ENCODE measurements at regions not wholly inside any gene's neighbourhood (a gene's known extent, or its start where the extent isn't known, plus 50 kb on each side); places are given as distances from the start of the nearest gene placed in this dataset.
"Not testable (repeated sequence)": the region's sequence is repeated elsewhere in the genome, so short reads cannot be mapped to it uniquely, and the experiment has no call there.

DNA sequence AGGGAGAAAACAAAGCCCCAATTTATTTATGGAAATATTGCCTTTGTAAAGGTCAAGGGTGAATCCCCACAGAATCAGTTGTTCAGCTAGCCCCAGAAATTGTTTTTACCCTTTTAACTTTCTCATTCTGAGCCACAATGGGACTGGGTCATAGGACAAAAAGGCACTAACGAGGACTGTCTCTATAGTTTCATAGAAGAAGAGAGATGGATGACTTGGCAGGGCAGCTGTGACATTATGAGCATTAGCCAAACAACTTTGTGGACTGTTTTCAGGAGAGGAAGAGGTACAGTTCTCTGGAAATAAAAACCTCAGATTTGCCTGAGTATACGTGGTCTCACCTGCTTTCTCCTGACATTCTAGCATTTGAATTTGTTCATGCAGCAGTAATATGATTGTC, 1155.8 kb upstream of the CHAC2 start:
- DNase-seq (ENCODE audit: low read depth, low spot score), result no peak
- H3K4me3 ChIP-seq (ENCODE audit: low read length), result no peak overlapping the region

DNA sequence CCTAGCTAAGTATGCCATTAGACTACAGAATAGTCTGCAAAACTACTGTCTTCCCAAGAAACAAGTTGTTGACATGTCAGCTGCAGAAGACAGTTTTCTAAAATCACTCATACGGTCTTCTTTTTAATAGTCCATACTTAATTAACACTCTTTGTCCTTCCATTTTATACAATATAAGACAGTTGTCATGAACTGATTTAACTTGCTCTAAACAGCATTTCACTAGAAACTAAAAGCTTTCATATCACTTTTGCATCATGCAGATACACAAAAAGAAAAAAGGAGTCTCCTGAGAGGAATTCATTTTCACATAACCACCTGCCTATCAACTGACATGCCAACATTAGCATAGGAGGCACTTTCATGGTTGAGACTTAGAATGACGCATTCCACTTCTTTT, 1159.6 kb upstream of the CHAC2 start:
- no peak for DNase-seq (ENCODE audit: low read depth, low spot score)
- H3K4me3 ChIP-seq (ENCODE audit: low read length), result no peak overlapping the region

DNA sequence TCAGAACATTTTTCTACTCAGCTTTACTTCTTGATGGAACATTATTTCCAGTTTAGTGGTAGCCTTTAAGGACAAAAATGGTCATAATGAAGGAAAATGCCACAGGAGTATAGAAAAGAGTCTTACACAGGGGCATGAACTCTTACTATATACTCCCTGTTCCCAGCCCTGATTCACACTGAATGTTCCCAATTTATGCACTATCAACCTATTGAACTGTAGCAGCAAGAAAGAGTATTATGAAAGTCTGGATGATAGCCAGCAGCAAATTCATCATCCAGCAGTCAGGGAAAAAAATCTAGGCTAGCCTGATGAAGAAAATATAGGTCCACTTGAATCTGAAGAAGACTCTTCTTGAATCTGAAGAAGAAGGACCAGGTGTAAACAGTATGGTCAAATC, 1170.3 kb upstream of the CHAC2 start:
- H3K4me3 ChIP-seq (ENCODE audit: low read length), result no peak overlapping the region
- no peak for DNase-seq (ENCODE audit: low read depth, low spot score)

DNA sequence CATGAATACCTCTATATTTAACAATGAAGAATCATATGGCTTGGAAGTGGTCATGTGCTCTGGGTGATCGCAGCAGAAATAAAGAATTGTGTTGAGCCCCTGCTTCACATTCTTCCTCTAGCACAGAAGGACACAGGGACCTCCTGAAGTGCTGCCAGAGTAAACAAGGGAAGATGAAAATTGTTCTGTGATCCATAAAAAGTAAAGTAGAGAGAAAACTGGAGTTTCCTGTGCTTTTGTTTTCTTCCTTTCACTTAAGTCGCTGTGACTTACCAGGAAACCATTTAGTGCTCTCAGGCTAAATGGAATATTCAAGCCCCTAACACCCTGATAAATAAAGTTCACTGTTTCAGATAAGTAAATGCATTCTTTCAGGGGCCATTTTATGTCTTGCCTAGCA, 1173.6 kb upstream of the CHAC2 start:
- no peak overlapping the region for H3K4me3 ChIP-seq (ENCODE audit: low read length)
- DNase-seq (ENCODE audit: low read depth, low spot score), result no peak

DNA sequence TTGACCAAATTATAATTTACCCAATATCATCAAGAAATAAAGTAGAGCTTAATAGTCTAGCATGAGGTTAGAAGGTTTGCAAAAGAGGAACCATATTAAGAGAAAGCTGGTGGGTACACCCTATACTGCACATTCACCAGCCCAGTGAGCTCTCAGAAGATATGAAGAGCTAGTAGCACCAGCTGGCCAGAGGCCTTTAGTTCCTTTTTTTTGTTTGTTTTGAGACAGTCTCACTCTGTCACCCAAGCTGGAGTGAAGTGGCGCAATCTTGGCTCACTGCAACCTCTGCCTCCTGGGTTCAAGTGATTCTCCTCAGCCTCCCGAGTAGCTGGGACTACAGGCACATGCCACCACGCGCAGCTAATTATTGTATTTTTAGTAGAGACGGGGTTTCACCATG, 1183.5 kb upstream of the CHAC2 start:
- not testable (repeated sequence) for H3K4me3 ChIP-seq (ENCODE audit: low read length); DNase-seq (ENCODE audit: low read depth, low spot score)

DNA sequence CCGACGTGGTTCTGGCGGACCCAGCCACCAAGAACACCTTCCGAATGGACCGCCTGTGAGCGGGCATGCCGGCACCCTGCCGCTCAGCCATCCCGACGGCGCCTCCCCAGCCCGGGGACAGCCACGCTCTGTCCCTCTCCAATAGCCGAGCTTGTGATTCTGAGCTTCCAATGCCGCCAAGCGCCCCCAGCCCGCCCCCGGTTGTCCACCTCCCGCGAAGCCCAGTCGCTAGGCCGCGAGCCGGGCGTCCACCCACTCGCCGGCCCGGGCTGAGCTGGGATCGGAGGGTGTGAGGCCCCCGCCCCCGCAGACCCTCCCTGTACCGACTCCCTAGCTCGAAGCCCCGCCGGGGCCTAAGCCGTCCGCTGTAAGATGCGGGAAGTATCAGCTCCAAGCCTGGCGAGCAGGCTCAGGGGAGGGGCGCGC, 1195.1 kb upstream of the CHAC2 start:
- no peak overlapping the region for H3K4me3 ChIP-seq (ENCODE audit: low read length)
- no peak for DNase-seq (ENCODE audit: low read depth, low spot score)

DNA sequence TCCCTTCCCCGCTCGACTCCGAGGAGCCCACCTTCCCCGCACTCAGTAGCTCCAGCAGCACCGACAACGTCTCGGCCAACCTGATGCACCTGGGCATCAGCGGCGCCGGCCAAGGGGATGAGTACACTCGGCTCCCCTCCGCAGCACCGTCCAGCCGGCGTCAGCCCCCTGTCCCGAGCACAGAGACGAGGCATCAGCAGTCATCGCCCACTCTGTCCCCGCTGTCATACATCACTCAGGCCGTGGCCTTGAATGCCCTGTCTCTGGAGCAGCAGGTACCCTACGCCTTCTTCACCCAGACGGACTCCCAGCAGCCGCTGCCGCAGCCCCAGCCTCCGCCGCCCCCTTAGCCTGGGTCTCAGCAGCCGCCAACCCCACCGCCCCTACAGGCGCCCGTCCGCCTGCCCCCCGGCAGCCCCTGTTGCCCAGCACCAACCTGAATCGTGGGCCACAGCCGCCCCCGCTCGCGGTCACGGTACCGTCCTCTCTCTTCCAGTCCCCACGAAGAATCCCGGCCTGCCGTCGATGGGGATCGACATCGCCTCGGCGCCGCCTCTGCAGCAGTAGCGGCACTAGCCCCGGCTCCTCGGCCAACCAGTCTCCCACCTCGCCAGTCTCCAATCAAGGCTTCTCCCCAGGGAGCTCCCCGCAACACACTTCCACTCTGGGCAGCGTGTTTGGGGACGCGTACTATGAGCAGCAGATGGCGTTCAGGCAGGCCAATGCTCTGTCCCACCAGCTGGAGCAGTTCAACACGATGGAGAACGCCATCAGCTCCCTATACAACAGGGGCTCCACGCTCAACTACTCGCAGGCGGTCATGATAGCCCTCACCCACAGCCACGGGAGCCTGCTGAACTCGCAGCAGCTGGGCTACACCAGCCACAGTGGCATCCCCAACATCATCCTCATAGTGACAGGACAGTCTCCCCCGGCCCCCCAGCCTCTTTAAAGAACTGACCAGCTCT, 1195.9 kb upstream of the CHAC2 start:
- DNase-seq (ENCODE audit: low read depth, low spot score), result no peak

DNA sequence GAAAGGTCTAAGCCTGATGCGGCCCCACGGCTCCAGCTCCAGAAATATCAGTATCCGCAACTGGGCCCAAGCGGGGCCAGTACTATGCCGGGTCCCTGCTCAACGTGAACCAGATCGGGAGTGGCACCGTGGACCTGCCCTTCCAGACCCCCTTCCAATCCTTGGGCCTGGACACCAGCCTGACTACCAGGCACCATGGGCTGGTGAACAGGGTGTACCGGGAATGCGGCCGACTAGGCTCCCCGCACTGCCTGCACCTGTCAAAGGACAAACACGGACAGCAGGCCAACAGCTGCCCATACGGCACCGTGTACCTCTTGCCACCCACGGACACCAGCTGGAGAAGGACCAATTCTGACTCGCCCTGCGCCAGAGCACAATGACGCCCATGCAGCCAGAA, 1196.9 kb upstream of the CHAC2 start:
- no peak for DNase-seq (ENCODE audit: low read depth, low spot score)
- no peak overlapping the region for H3K4me3 ChIP-seq (ENCODE audit: low read length)

More for the DNA sequence above, 1195.9 kb upstream of the CHAC2 start:
- no peak overlapping the region for H3K4me3 ChIP-seq (ENCODE audit: low read length)

DNA sequence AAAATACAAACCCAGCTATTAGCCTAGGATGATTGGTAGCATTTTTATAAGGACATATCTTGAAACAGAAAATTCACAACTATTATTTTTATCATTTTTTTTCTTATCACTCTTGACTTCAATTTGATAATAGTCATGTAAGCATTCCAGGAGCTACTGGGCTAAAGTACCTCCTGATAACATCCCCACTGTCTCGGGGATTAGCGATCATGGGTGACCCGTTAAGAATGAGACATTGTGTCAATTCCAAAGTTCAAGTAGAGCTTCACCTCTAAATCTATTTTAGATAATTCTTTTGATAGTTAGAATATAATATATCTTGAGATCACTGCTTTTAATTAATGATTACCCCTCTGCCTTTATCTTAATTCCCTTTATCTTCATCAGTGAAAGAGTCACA, 1204.5 kb upstream of the CHAC2 start:
- DNase-seq (ENCODE audit: low read depth, low spot score), result no peak
- no peak overlapping the region for H3K4me3 ChIP-seq (ENCODE audit: low read length)

DNA sequence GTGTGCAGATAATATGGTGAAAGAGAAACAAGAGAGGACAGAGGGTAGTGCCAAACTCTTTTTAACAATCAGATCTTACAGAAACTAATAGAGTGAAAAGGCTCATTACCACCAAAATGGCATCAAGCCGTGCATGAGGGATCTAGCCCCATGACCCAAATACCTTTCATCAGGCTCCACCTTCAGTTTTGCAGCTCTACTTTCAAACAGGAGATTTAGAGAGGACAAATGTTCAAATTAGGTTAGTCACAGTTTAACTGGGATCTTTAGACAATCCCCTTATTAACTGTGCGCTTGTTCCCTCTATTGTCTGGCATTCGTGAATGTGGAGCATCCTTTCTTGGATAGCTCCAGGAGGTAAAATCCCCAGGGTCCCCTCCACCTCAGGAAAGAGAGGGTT, 1209.3 kb upstream of the CHAC2 start:
- no peak for DNase-seq (ENCODE audit: low read depth, low spot score)

DNA sequence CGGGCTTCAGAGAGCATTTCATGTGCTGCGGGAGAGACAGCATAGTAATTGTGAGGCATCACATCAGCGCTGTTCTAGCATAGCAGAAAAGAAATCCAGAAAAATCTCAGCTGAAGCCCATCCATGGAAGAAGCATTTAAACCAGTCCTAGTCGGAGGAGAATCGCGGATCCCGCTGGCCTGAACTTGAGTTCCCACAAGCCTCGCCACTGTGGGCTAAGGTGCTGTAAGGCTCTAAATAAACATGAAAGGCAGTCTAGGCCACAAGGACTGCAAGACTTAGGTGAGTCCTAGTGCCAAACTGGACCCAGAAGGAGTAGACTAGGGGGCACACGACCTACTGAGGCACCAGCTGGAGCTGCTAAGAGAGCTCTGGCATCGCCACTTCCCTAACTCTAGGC, 1225.3 kb upstream of the CHAC2 start:
- no peak overlapping the region for H3K4me3 ChIP-seq (ENCODE audit: low read length)
- DNase-seq (ENCODE audit: low read depth, low spot score), result no peak

More for the DNA sequence above, 1209.3 kb upstream of the CHAC2 start:
- no peak overlapping the region for H3K4me3 ChIP-seq (ENCODE audit: low read length)

DNA sequence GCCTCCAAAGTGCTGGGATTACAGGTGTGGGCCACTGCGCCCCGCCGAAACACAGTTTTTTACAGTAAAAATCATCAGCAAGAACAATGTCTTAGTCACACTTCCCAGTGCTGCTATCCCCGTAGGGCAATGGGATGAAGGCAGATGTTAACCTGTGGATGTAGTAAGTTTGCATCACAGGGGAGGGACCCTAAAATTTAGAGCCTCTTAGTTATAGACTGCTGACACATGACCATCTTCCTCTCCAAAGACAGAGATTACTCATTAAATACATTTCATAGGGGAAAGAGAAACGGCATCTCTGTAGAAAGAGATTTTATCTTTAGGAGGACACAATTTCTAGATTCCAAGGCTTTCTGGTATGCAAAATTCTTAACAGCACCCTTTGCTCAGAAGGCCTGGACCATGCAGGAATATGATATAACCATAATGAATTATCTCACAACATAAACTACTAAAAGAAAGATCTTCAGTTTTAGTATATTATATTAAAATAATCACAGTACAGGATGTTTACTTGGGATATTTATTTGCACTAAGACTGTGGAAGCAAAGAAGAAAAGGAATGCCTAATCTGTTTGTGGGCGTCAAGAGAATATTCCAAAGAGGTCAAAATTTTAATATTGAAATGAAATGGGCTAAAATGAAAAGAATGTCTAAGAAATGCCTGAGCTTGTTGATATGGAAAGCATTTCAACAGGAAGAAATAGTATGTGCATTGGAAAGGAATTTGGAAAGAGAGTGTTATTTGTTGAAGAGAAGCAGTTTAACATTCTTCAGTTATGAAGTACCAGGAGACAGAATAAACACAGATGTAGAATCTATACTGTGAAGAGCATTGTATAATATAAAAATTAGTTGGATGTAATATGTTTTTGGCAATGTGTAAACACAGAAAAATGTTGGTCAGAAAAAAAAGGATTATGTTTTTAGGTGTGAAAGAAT, 1228.3 kb upstream of the CHAC2 start:
- no peak for DNase-seq (ENCODE audit: low read depth, low spot score)

DNA sequence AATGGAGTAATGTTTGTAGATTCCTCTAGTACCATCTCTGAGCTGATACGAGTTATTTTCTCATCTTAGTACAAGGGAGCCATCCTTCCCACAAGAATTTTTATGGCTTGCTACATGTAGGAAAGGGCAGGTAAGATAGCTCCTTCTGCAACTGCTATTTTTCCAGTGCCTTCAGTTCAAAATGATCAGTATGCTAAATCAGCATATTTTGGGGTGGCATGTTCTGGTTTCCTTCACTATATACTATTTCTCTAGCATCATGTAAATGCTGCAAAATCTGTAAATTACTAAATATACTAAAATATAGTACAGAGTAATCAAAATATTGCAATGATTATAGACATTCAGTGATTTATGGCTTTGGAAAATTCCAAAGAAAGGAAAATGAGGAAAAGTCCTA, 1230.0 kb upstream of the CHAC2 start:
- no peak for DNase-seq (ENCODE audit: low read depth, low spot score)

More for the DNA sequence above, 1228.3 kb upstream of the CHAC2 start:
- H3K4me3 ChIP-seq (ENCODE audit: low read length), result no peak overlapping the region

DNA sequence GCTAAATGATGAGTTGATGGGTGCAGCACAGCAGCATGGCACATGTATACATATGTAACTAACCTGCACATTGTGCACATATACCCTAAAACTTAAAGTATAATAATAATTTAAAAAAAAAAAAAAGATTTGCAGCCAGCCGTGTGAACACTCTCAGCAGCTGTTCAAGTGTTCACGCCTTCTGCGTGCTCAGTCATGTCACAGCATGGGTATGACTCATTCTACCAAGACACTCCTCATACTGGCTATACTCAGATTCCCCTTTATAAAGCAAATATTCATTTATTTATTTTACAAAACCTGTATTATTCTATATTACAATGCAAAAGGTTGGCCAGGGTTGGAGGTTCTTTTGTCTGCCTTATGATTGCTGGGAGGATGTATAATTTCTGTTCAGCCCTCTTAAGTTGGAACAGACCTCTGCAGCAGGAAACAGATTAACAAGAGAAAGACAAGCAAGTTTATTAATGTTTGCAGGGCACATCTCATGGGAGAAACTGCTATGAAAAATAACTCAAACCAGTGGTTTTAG, 1230.6 kb upstream of the CHAC2 start:
- no peak overlapping the region for H3K4me3 ChIP-seq (ENCODE audit: low read length)
- DNase-seq (ENCODE audit: low read depth, low spot score), result no peak

More for the DNA sequence above, 1230.0 kb upstream of the CHAC2 start:
- no peak overlapping the region for H3K4me3 ChIP-seq (ENCODE audit: low read length)

DNA sequence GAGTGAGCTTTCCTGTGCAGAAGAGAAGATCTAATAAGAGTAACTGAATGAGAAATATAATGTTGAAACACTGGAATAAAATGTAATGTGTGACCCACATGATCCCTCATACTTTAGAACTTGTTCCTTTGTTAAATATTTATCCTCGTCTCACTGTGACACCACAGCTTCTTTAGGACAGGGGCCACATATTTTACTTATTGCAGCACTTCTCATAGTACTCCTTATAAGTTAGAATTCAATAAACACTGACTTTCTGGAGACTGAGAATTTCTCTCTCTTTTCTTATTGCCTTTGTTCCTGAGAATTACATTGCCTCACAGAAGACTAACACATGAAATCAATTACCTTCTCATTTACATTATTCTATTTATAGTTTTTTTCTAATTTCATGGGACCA, 1234.6 kb upstream of the CHAC2 start:
- DNase-seq (ENCODE audit: low read depth, low spot score), result no peak
- H3K4me3 ChIP-seq (ENCODE audit: low read length), result no peak overlapping the region

DNA sequence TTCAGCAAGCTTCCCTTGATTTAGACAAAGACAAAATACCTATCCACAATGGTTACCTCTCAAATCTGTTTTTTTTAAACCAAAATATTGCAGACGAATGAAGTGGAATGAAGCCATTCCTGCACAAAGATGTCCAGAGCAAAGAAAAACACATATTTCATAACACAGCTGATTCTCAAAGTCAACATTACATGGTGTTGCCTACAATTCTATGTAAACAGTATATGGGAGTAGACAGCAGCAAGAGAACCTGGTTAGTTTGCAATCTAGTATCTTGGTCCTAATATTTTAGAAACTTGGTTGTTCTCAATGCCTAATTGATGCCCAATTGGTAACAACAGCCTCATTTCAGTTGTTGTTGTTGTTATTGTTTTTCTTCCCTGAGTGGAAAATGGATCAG, 1240.9 kb upstream of the CHAC2 start:
- no peak for DNase-seq (ENCODE audit: low read depth, low spot score)

DNA sequence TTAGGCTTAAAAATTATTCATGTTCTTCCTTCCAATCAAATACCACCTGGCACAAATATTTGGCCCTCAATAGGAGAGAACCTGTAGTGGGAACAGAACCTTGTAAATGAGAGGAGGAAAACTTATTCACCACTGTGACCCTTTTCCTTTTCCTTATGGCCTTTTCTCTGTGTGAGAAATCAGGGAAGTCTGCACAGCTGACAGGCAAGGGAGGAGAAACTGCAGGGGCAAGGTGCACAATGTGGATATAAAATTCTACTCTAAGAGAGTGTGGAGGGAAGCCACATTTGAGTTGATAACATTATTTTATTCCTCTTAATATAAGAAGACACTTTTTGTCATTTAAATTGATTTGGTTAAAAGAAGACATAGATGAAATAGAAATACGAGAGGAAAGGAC, 1247.0 kb upstream of the CHAC2 start:
- no peak for DNase-seq (ENCODE audit: low read depth, low spot score)
- H3K4me3 ChIP-seq (ENCODE audit: low read length), result no peak overlapping the region

More for the DNA sequence above, 1240.9 kb upstream of the CHAC2 start:
- H3K4me3 ChIP-seq (ENCODE audit: low read length), result no peak overlapping the region

DNA sequence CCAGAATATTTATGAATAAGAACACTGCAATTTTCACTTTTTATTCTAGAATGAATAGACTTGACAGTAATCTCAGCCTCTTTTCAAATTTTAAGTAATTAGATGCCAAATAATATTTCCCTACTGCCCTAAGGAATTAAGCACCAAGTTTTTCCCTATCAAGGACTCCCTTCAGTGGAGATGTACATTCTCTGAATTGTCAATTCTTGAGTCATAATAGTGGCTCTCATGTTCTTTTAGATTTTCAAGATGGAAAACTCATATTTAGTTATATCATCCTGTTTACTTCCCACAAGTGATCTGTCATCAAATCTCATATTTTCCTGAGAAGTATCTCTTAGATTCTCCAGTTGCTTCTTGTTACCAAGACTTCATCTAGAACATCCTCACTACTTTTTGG, 1248.9 kb upstream of the CHAC2 start:
- H3K4me3 ChIP-seq (ENCODE audit: low read length), result no peak overlapping the region
- no peak for DNase-seq (ENCODE audit: low read depth, low spot score)

DNA sequence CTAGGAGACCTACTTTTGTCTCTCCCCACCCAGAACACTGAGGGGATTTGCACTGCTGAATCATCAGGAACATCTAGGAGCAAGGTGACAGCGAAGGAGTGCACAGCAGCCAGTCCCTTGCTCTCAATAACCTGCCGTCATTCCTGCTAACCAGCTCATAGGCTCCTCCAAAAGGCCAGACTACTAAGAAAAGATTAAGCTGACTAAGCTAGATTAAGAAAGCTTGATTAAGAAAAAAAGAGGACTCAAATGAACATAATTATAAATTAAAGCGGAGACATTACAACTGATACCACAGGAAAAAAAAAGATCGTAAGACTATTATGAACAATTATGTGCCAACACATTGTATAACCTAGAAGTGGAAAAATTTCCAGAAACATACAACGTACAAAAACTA, 1254.8 kb upstream of the CHAC2 start:
- no peak overlapping the region for H3K4me3 ChIP-seq (ENCODE audit: low read length)

DNA sequence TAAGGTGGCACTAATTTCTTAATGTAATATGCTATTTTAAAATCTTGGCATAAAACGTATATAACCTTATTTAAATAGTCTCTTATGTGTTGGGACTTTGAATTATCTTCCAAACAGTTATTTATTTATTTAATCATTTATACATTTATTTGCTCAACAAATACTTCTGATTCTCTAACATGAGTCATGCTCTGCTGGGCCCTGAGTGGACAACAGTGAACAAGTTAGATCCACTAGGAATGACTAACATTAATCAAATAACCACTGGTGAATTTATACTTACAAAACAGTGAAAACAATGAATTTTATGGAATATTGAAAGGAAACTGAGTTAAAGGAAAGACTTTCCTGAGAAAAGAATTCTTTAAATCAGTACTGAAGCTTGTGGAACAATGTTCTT, 1257.2 kb upstream of the CHAC2 start:
- no peak for DNase-seq (ENCODE audit: low read depth, low spot score)
- no peak overlapping the region for H3K4me3 ChIP-seq (ENCODE audit: low read length)

More for the DNA sequence above, 1254.8 kb upstream of the CHAC2 start:
- DNase-seq (ENCODE audit: low read depth, low spot score), result no peak
